ENCODE measurements at regions not wholly inside any gene's neighbourhood (a gene's known extent, or its start where the extent isn't known, plus 50 kb on each side); places are given as distances from the start of the nearest gene placed in this dataset.

- H3K27me3 ChIP-seq: no peaks in the 10 kb centered on the region
- no peak for DNase-seq
- H3K9me3 ChIP-seq: no peaks in the 10 kb centered on the region
- TF ChIP-seq CTCF (IDR thresholded peaks at IDR 0.05) (no peak), POLR2AphosphoS5 (IDR thresholded peaks at IDR 0.05) (no peak), POLR2A (IDR thresholded peaks at IDR 0.05) (no peak), EP300 (IDR thresholded peaks at IDR 0.05) (no peak)
- H3K36me3 ChIP-seq: no peaks in the 10 kb centered on the region
- intact Hi-C loops (cut with DNase I): no loop called here
- H3K4me1 ChIP-seq: no peaks in the 10 kb centered on the region
- H3K4me3 ChIP-seq: no peak overlapping the region
- no peak overlapping the region for H3K27ac ChIP-seq
Observed at GRCh38 chr4:60078984-60079383, 1121.1 kb upstream of the ADGRL3 start.

GRCh38 chr4:60081839-60082238, 1118.3 kb upstream of the ADGRL3 start:
- Histone ChIP-seq H3K4me3 (no peak overlapping the region), H3K27ac (no peak overlapping the region), H3K9me3 (no peaks in the 10 kb centered on the region), H3K4me1 (no peaks in the 10 kb centered on the region), H3K27me3 (no peaks in the 10 kb centered on the region), H3K36me3 (no peaks in the 10 kb centered on the region)
- TF ChIP-seq CTCF (IDR thresholded peaks at IDR 0.05) (no peak), POLR2A (IDR thresholded peaks at IDR 0.05) (no peak), EP300 (IDR thresholded peaks at IDR 0.05) (no peak), POLR2AphosphoS5 (IDR thresholded peaks at IDR 0.05) (no peak)
- intact Hi-C loops (cut with DNase I): no loop called here
- WGBS, 2 donors: 31 to 66% methylated on average over 2 of the region's 2 CpGs
- peak; percentile 57 for DNase-seq

GRCh38 chr4:60088807-60089486, 1111.2 kb upstream of the ADGRL3 start:
- 66 to 78% methylated on average over 3 of the region's 3 CpGs for WGBS, 2 donors
- DNase-seq: no peak

GRCh38 chr4:60089546-60090273, 1110.4 kb upstream of the ADGRL3 start:
- TF ChIP-seq CTCF (IDR thresholded peaks at IDR 0.05) (no peak), EP300 (IDR thresholded peaks at IDR 0.05) (no peak), POLR2A (IDR thresholded peaks at IDR 0.05) (no peak), POLR2AphosphoS5 (IDR thresholded peaks at IDR 0.05) (no peak)
- Histone ChIP-seq H3K4me1 (no peaks in the 10 kb centered on the region), H3K36me3 (no peaks in the 10 kb centered on the region), H3K9me3 (no peaks in the 10 kb centered on the region), H3K27ac (no peak overlapping the region), H3K27me3 (no peaks in the 10 kb centered on the region), H3K4me3 (no peak overlapping the region)
- intact Hi-C loops (cut with DNase I): no loop called here
- no peak for DNase-seq
- 66 to 67% methylated on average over 3 of the region's 3 CpGs for WGBS, 2 donors

More at GRCh38 chr4:60088807-60089486, 1111.2 kb upstream of the ADGRL3 start:
- Histone ChIP-seq H3K27ac (no peak overlapping the region), H3K4me3 (no peak overlapping the region), H3K27me3 (no peaks in the 10 kb centered on the region), H3K4me1 (no peaks in the 10 kb centered on the region), H3K9me3 (no peaks in the 10 kb centered on the region), H3K36me3 (no peaks in the 10 kb centered on the region)
- no peak for TF ChIP-seq CTCF (IDR thresholded peaks at IDR 0.05)
- TF ChIP-seq POLR2A (IDR thresholded peaks at IDR 0.05): no peak
- no peak for TF ChIP-seq POLR2AphosphoS5 (IDR thresholded peaks at IDR 0.05)
- no peak for TF ChIP-seq EP300 (IDR thresholded peaks at IDR 0.05)
- intact Hi-C loops (cut with DNase I): no loop called here

All from sigmoid colon (tissue), 6 donors.